ENCODE measurements at regions not wholly inside any gene's neighbourhood (a gene's known extent, or its start where the extent isn't known, plus 50 kb on each side); places are given as distances from the start of the nearest gene placed in this dataset.

DNA sequence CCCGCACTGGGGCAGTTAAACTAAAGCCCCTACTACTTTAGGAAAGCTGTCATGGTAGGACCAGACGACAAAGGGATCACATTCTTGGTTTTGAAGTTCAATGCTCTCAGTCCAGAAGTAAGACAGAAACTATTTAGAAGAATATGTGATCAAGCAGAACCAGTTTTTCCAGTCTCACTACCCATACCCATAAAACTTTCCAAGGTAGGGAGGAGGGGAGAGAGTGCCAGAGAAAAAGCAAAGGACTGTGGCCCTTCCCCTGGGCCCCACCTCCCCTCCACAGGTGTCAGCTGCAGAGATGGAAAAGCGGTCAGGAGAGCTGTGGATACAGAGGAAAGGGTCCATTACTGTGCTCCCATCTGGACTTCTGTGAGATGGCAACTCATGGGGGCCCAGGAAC, 587.1 kb downstream of the SOX6 start:
- TF ChIP-seq POLR2AphosphoS5 (IDR thresholded peaks at IDR 0.05; ENCODE audit: low read depth, low read length) (no peak), TAF1 (IDR thresholded peaks at IDR 0.05; ENCODE audit: borderline replicate concordance, insufficient read depth, low read length) (no peak), SIN3A (IDR thresholded peaks at IDR 0.05; ENCODE audit: borderline replicate concordance, insufficient read depth, low read length) (no peak), FOXP2 (optimal IDR thresholded peaks at IDR 0.05; ENCODE audit: borderline replicate concordance, extremely low read depth, extremely low read length, insufficient read depth) (no peak)
- TF ChIP-seq, protein P1, sequence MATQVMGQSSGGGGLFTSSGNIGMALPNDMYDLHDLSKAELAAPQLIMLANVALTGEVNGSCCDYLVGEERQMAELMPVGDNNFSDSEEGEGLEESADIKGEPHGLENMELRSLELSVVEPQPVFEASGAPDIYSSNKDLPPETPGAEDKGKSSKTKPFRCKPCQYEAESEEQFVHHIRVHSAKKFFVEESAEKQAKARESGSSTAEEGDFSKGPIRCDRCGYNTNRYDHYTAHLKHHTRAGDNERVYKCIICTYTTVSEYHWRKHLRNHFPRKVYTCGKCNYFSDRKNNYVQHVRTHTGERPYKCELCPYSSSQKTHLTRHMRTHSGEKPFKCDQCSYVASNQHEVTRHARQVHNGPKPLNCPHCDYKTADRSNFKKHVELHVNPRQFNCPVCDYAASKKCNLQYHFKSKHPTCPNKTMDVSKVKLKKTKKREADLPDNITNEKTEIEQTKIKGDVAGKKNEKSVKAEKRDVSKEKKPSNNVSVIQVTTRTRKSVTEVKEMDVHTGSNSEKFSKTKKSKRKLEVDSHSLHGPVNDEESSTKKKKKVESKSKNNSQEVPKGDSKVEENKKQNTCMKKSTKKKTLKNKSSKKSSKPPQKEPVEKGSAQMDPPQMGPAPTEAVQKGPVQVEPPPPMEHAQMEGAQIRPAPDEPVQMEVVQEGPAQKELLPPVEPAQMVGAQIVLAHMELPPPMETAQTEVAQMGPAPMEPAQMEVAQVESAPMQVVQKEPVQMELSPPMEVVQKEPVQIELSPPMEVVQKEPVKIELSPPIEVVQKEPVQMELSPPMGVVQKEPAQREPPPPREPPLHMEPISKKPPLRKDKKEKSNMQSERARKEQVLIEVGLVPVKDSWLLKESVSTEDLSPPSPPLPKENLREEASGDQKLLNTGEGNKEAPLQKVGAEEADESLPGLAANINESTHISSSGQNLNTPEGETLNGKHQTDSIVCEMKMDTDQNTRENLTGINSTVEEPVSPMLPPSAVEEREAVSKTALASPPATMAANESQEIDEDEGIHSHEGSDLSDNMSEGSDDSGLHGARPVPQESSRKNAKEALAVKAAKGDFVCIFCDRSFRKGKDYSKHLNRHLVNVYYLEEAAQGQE (IDR thresholded peaks at IDR 0.05; ENCODE audit: insufficient read depth in 1 of 2, low read depth in 2 of 2, low read length in 2 of 2), result no peak

DNA sequence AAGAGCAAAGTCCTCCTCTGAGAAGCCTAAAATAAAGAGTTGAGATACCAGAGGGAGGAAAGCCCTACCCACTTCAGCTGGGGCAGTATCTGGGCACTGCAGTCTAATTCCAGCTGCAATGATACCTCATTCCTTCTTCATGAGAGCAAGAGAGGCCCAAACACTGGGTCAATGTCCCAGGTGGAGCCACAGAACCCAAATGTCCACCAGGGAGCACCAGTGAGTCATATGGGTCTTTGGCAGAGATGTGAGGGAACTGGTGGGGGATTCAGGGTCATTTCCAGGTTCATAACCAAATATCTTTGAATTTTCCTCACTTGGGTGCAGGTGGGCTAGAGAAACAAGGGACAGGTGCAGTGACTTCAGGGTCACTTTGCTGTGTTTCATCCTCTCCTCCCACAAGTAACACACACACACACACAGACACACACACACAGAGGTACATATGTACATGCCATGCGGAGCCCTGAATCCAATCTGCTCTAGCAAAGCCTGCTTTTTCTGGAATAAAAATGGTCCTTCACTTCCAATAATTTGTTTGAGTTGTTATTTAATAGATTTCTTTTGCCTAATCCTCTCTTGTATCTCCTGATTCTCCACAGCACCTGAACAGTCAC, 585.4 kb downstream of the SOX6 start:
- TF ChIP-seq POLR2AphosphoS5 (IDR thresholded peaks at IDR 0.05; ENCODE audit: low read depth, low read length) (no peak), SIN3A (IDR thresholded peaks at IDR 0.05; ENCODE audit: borderline replicate concordance, insufficient read depth, low read length) (no peak)
- TF ChIP-seq, protein P1 (IDR thresholded peaks at IDR 0.05; ENCODE audit: insufficient read depth in 1 of 2, low read depth in 2 of 2, low read length in 2 of 2), result no peak

DNA sequence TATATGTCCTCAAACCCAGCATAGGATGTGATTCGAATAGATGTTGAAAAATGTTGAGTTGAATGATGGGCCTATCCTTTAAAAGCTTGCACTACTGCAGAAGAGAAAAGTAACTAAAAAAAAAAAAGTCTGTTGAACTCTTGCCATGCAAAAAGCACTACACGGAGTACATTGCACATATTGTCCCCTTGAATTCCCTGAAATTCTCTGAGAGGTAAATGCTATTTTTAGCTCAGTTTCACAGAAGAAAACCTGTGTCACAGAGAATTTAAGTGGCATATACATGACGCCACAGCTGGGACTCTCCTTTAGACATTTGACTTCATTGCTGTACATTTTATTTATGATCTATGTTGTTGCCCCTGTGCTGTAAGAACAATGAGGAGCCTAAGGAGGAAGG, 583.8 kb downstream of the SOX6 start:
- no peak for TF ChIP-seq POLR2AphosphoS5 (IDR thresholded peaks at IDR 0.05; ENCODE audit: low read depth, low read length)
- TF ChIP-seq SIN3A (IDR thresholded peaks at IDR 0.05; ENCODE audit: borderline replicate concordance, insufficient read depth, low read length), result no peak
- no peak for TF ChIP-seq TAF1 (IDR thresholded peaks at IDR 0.05; ENCODE audit: borderline replicate concordance, insufficient read depth, low read length)
- no peak for TF ChIP-seq FOXP2 (optimal IDR thresholded peaks at IDR 0.05; ENCODE audit: borderline replicate concordance, extremely low read depth, extremely low read length, insufficient read depth)
- TF ChIP-seq, protein P1 (IDR thresholded peaks at IDR 0.05; ENCODE audit: insufficient read depth in 1 of 2, low read depth in 2 of 2, low read length in 2 of 2), result no peak

DNA sequence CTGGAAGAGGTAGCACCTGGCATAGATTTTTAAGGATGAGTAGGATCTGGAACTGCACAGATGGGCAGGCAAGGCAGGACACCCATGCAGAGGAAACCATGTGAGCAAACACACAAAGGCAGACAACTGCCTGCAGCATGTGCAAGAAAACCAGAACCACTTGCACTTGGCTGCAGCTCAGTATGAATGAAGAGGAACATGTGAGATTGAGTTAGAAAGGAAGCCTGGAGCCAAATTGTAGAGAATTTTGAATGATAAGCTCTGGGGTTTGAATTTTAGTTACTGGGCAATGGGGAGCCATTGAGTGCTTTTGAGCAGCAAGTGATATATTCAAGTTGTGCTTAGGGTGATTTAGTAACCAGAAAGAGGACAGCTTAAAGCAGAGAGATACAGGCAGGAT, 583.4 kb downstream of the SOX6 start:
- no peak for TF ChIP-seq FOXP2 (optimal IDR thresholded peaks at IDR 0.05; ENCODE audit: borderline replicate concordance, extremely low read depth, extremely low read length, insufficient read depth)
- no peak for TF ChIP-seq SIN3A (IDR thresholded peaks at IDR 0.05; ENCODE audit: borderline replicate concordance, insufficient read depth, low read length)
- TF ChIP-seq TAF1 (IDR thresholded peaks at IDR 0.05; ENCODE audit: borderline replicate concordance, insufficient read depth, low read length), result no peak
- no peak for TF ChIP-seq POLR2AphosphoS5 (IDR thresholded peaks at IDR 0.05; ENCODE audit: low read depth, low read length)
- TF ChIP-seq, protein P1 (IDR thresholded peaks at IDR 0.05; ENCODE audit: insufficient read depth in 1 of 2, low read depth in 2 of 2, low read length in 2 of 2), result no peak
